T-helper 2 cell (primary cell): ENCODE measurements at regions not wholly inside any gene's neighbourhood (a gene's known extent, or its start where the extent isn't known, plus 50 kb on each side); places are given as distances from the start of the nearest gene placed in this dataset.

ENCODE experiments used
- DNase-seq, 5 experiments: peaks; one replicate each; pipeline versions ENCODE4 v3.0.0 to v3.0.0-alpha.2; 2012 to 2022

GRCh38 chr15:79373113-79373512 lies 59.0 kb upstream of the MINAR1 start:
- DNase-seq = no peak

DNA sequence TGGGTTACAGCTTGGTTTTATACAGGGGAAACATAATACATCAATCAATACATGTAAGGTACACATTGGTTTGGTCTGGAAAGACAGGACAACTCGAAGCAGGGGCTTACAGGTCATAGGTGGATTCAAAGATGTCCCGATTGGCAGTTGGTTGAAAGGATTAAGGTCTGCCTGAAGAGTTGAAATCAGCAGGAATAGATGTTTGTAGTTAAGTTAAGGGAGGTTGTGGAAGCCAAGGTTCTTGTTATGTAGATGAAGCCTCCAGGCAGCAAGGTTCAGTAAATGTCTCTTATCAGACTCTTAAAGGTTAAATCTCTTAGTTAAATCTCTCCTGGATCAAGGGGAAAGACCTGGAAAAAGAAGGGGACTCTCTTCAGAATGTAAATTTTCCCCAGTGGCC lies 58.4 kb upstream of the MINAR1 start:
- DNase-seq = no peak

- no peak for DNase-seq
These were observed 55.8 kb upstream of the MINAR1 start for GRCh38 chr15:79376383-79376782.

DNA sequence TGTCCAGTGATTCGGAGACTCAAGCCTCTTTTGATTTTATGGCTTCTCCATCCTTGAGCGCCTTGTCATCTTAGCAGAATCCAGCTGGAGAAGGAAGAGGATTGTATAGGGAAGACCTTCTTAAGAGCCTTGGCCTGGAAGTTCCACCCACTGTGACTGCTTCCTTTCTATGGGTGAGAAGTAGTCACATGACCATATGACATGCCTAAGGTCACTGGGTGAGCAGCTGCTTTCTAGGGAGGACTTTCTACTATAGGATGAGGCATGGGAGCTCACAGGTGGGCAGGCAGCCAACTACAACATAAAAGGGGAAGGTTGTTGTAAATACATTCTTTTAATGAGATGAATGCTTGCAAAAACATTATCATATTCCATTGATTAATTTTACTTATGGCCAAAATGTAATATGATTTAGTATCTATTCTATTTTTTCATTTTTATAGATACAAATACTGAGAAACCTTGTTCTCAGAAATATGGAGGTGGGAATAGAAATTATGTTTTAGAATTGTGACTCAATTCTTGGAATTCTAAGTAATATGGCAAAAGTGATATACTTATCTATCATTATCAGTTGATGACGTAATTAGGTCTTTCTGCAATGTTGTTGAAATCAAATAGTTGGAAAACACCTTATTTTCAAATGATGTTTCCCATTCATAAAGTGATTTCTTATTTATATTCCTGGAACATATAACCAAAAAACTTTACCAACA lies 53.6 kb upstream of the MINAR1 start:
- no peak for DNase-seq

- peak; percentile 13 to 67 (median 58) for DNase-seq
These were observed 51.2 kb upstream of the MINAR1 start for GRCh38 chr15:79380755-79381497.

DNA sequence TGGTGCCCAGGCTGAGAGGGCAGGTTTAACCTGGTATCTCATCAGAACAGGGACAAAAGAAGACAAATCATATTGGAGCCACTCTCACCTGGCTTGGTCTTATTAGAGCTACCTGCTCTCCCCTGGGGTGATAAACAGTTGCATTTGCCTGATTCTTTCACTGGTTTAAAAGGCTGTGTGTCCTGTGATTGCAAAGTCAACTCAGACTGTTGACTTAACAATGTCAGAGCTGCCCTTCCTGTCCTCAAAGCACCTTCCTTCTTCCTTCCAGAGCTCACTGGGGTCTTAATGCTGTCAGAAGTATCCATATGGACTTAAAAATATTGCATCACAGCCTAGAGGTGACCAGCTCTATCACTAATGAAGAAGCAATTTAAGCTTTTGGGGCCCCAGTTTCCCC lies 50.5 kb upstream of the MINAR1 start:
- no peak for DNase-seq
